ENCODE measurements at regions not wholly inside any gene's neighbourhood (a gene's known extent, or its start where the extent isn't known, plus 50 kb on each side); places are given as distances from the start of the nearest gene placed in this dataset.

GRCh38 chr15:36458411-36458810 is 121.0 kb upstream of the CDIN1 start:
- Histone ChIP-seq H2AFZ (ENCODE audit: low read depth, low read length) (no peak overlapping the region), H3K9ac (ENCODE audit: low read length) (no peak overlapping the region), H3K36me3 (ENCODE audit: insufficient read depth, low read length) (no peaks in the 10 kb centered on the region), H3K4me2 (ENCODE audit: low read length) (no peak overlapping the region), H3K9me3 (ENCODE audit: low read length) (no peaks in the 10 kb centered on the region), H3F3A (ENCODE audit: insufficient read depth, low read length, poor library complexity, severe bottlenecking) (no peaks in the 10 kb centered on the region), H3K79me2 (replicated peaks; ENCODE audit: insufficient read depth, low read length) (no peaks in the 10 kb centered on the region), H3K27ac (ENCODE audit: low read length) (no peak overlapping the region), H4K20me1 (ENCODE audit: insufficient read depth) (no peaks in the 10 kb centered on the region), H3K9me2 (ENCODE audit: insufficient read depth, low read length) (no peaks in the 10 kb centered on the region), H3K27me3 (ENCODE audit: insufficient read depth, low read depth, low read length) (no peaks in the 10 kb centered on the region), H3K4me3 (ENCODE audit: low read length) (no peak overlapping the region)
- no peak for TF ChIP-seq MXI1 (conservative IDR thresholded peaks at IDR 0.05; ENCODE audit: poor library complexity, severe bottlenecking)
- TF ChIP-seq RAD21 (conservative IDR thresholded peaks at IDR 0.05) = no peak
- TF ChIP-seq SMC3 (conservative IDR thresholded peaks at IDR 0.05; ENCODE audit: poor library complexity) = no peak
- TF ChIP-seq EP300 (conservative IDR thresholded peaks at IDR 0.05; ENCODE audit: poor library complexity, severe bottlenecking) = no peak
- no peak for TF ChIP-seq CTCF (IDR thresholded peaks at IDR 0.05; ENCODE audit: poor library complexity, severe bottlenecking)
- TF ChIP-seq EZH2 (IDR thresholded peaks at IDR 0.05; ENCODE audit: borderline replicate concordance, insufficient read depth, low read length, poor library complexity, severe bottlenecking) = no peak
- TF ChIP-seq TAF1 (IDR thresholded peaks at IDR 0.05; ENCODE audit: low read depth) = no peak
- no peak for TF ChIP-seq REST (IDR thresholded peaks at IDR 0.05; ENCODE audit: borderline replicate concordance)
- no peak for TF ChIP-seq POLR2AphosphoS5 (IDR thresholded peaks at IDR 0.05)

- no peak for TF ChIP-seq MXI1 (conservative IDR thresholded peaks at IDR 0.05; ENCODE audit: poor library complexity, severe bottlenecking)
- TF ChIP-seq POLR2AphosphoS5 (IDR thresholded peaks at IDR 0.05) = no peak
- no peak for TF ChIP-seq RAD21 (conservative IDR thresholded peaks at IDR 0.05)
- TF ChIP-seq TAF1 (IDR thresholded peaks at IDR 0.05; ENCODE audit: low read depth) = no peak
- TF ChIP-seq EZH2 (IDR thresholded peaks at IDR 0.05; ENCODE audit: borderline replicate concordance, insufficient read depth, low read length, poor library complexity, severe bottlenecking) = no peak
- TF ChIP-seq EP300 (conservative IDR thresholded peaks at IDR 0.05; ENCODE audit: poor library complexity, severe bottlenecking) = no peak
- no peak overlapping the region for H3K4me2 ChIP-seq (ENCODE audit: low read length)
- H3K9me2 ChIP-seq (ENCODE audit: insufficient read depth, low read length) = no peaks in the 10 kb centered on the region
- H2AFZ ChIP-seq (ENCODE audit: low read depth, low read length) = no peak overlapping the region
- H3K36me3 ChIP-seq (ENCODE audit: insufficient read depth, low read length) = no peaks in the 10 kb centered on the region
- H3F3A ChIP-seq (ENCODE audit: insufficient read depth, low read length, poor library complexity, severe bottlenecking) = no peaks in the 10 kb centered on the region
- H3K9me3 ChIP-seq (ENCODE audit: low read length) = no peaks in the 10 kb centered on the region
- no peaks in the 10 kb centered on the region for H3K27me3 ChIP-seq (ENCODE audit: insufficient read depth, low read depth, low read length)
- H4K20me1 ChIP-seq (ENCODE audit: insufficient read depth) = no peaks in the 10 kb centered on the region
- H3K9ac ChIP-seq (ENCODE audit: low read length) = no peak overlapping the region
- H3K79me2 ChIP-seq (replicated peaks; ENCODE audit: insufficient read depth, low read length) = no peaks in the 10 kb centered on the region
- H3K27ac ChIP-seq (ENCODE audit: low read length) = no peak overlapping the region
- no peak overlapping the region for H3K4me3 ChIP-seq (ENCODE audit: low read length)
Observed at GRCh38 chr15:36465304-36465703, 114.1 kb upstream of the CDIN1 start.

Measured in neural cell (in vitro differentiated cells).